Nephron progenitor cell (in vitro differentiated cells): ENCODE measurements at regions not wholly inside any gene's neighbourhood (a gene's known extent, or its start where the extent isn't known, plus 50 kb on each side); places are given as distances from the start of the nearest gene placed in this dataset.

ENCODE experiments used
- DNase-seq: peaks from one replicate; pipeline ENCODE4 v3.0.0; 2021
- H3K27ac Mint-ChIP-seq: 2 replicates; pipeline ENCODE4 v1.8.0; 2021; ENCODE audit warnings: mild to moderate bottlenecking, moderate library complexity, mixed read lengths
- H3K27me3 Mint-ChIP-seq: 2 replicates; pipeline ENCODE4 v1.8.0; 2021; ENCODE audit warnings: mild to moderate bottlenecking, low read depth, mixed read lengths; ENCODE audit not compliant: poor library complexity
- H3K36me3 Mint-ChIP-seq: 2 replicates; pipeline ENCODE4 v1.8.0; 2021; ENCODE audit warnings: low read depth, mixed read lengths
- H3K4me1 Mint-ChIP-seq: 2 replicates; pipeline ENCODE4 v1.8.0; 2021; ENCODE audit warnings: mixed read lengths
- H3K4me3 Mint-ChIP-seq: 2 replicates; pipeline ENCODE4 v1.8.0; 2021; ENCODE audit warnings: mild to moderate bottlenecking, moderate library complexity, mixed read lengths
- H3K9me3 Mint-ChIP-seq: 2 replicates; pipeline ENCODE4 v1.8.0; 2021; ENCODE audit warnings: mild to moderate bottlenecking, moderate library complexity, mixed read lengths
- CTCF ChIP-seq: fragments of 200-600 bp; sonication (generic); IDR thresholded peaks from 2 replicates; pipeline ENCODE4 v1.5.0; 2021; ENCODE audit warnings: antibody characterized with exemption

GRCh38 chr13:109275139-109275745, 511.1 kb downstream of the IRS2 start:
- Mint-ChIP-seq H3K36me3 (no peaks in the 10 kb centered on the region), H3K9me3 (no peaks in the 10 kb centered on the region), H3K4me1 (peaks cover 7% of the 10 kb centered on the region), H3K27me3 (no peaks in the 10 kb centered on the region), H3K4me3 (no peak overlapping the region), H3K27ac (no peak overlapping the region)
- TF ChIP-seq CTCF, result no peak
- no peak for DNase-seq

GRCh38 chr13:109274188-109274821, 512.1 kb downstream of the IRS2 start:
- Mint-ChIP-seq H3K27me3 (no peaks in the 10 kb centered on the region), H3K36me3 (no peaks in the 10 kb centered on the region), H3K9me3 (no peaks in the 10 kb centered on the region), H3K27ac (no peak overlapping the region), H3K4me3 (no peak overlapping the region), H3K4me1 (peaks cover 7% of the 10 kb centered on the region)
- no peak for TF ChIP-seq CTCF
- no peak for DNase-seq

GRCh38 chr13:109273326-109273751, 513.0 kb downstream of the IRS2 start:
- Mint-ChIP-seq H3K27me3 (no peaks in the 10 kb centered on the region), H3K4me1 (peaks cover 12% of the 10 kb centered on the region), H3K4me3 (no peak overlapping the region), H3K27ac (no peak overlapping the region), H3K36me3 (no peaks in the 10 kb centered on the region), H3K9me3 (no peaks in the 10 kb centered on the region)
- DNase-seq, result no peak
- TF ChIP-seq CTCF, result no peak

GRCh38 chr13:109272595-109273325, 513.6 kb downstream of the IRS2 start:
- Mint-ChIP-seq H3K9me3 (no peaks in the 10 kb centered on the region), H3K36me3 (no peaks in the 10 kb centered on the region), H3K4me1 (peaks cover 12% of the 10 kb centered on the region), H3K27me3 (no peaks in the 10 kb centered on the region), H3K4me3 (no peak overlapping the region), H3K27ac (no peak overlapping the region)
- DNase-seq, result no peak
- TF ChIP-seq CTCF, result no peak

- no peak overlapping the region for H3K4me3 Mint-ChIP-seq
- DNase-seq, result no peak
- no peaks in the 10 kb centered on the region for H3K9me3 Mint-ChIP-seq
These were observed 514.5 kb downstream of the IRS2 start for GRCh38 chr13:109271555-109272541.

More at GRCh38 chr13:109271555-109272541, 514.5 kb downstream of the IRS2 start:
- H3K27ac Mint-ChIP-seq, result peak overlapping the region; percentile 49
- peaks cover 12% of the 10 kb centered on the region for H3K4me1 Mint-ChIP-seq
- TF ChIP-seq CTCF, result no peak
- no peaks in the 10 kb centered on the region for H3K27me3 Mint-ChIP-seq
- no peaks in the 10 kb centered on the region for H3K36me3 Mint-ChIP-seq
